GM23248 (cell line): ENCODE measurements at regions not wholly inside any gene's neighbourhood (a gene's known extent, or its start where the extent isn't known, plus 50 kb on each side); places are given as distances from the start of the nearest gene placed in this dataset.

Experiments used
- EZH2 ChIP-seq: fragments of 200-600 bp; sonication (generic); IDR thresholded peaks from 2 replicates; pipeline ENCODE4 v1.6.1; 2018; ENCODE audit warnings: antibody characterized with exemption, mild to moderate bottlenecking; ENCODE audit not compliant: insufficient read depth, poor library complexity, severe bottlenecking
- EZH2phosphoT487 ChIP-seq: fragments of 200-600 bp; sonication (generic); IDR thresholded peaks from 2 replicates; pipeline ENCODE4 v1.6.1; 2018; ENCODE audit warnings: antibody characterized with exemption, moderate library complexity, mild to moderate bottlenecking, low read depth; ENCODE audit not compliant: insufficient read depth

- no peak for TF ChIP-seq EZH2phosphoT487
- TF ChIP-seq EZH2 = no peak
Observed at GRCh38 chr9:28503573-28503972, 930.3 kb upstream of the C9orf72 start.
